KMS-11 (cell line): ENCODE measurements at regions not wholly inside any gene's neighbourhood (a gene's known extent, or its start where the extent isn't known, plus 50 kb on each side); places are given as distances from the start of the nearest gene placed in this dataset.

Source experiments
- H2AFZ ChIP-seq: fragments of 200-600 bp; sonication (generic); 2 replicates; pipeline ENCODE4 v1.6.1; 2016; ENCODE audit warnings: antibody characterized with exemption, mixed run types, low read depth
- H3K27ac ChIP-seq: fragments of 200-600 bp; sonication (generic); 2 replicates; pipeline ENCODE4 v1.6.1; 2016; ENCODE audit warnings: mild to moderate bottlenecking, mixed run types
- H3K27me3 ChIP-seq: fragments of 200-600 bp; sonication (generic); 2 replicates; pipeline ENCODE4 v1.6.1; 2017; ENCODE audit warnings: mild to moderate bottlenecking, low read depth, mixed run types, moderate library complexity; ENCODE audit not compliant: insufficient read depth
- H3K36me3 ChIP-seq: fragments of 200-600 bp; sonication (generic); 2 replicates; pipeline ENCODE4 v1.6.1; 2017; ENCODE audit warnings: mild to moderate bottlenecking, mixed run types; ENCODE audit not compliant: insufficient read depth
- H3K4me1 ChIP-seq: fragments of 200-600 bp; sonication (generic); 2 replicates; pipeline ENCODE4 v1.6.1; 2016; ENCODE audit warnings: mild to moderate bottlenecking, low read depth, mixed run types; ENCODE audit not compliant: poor library complexity, severe bottlenecking
- H3K4me2 ChIP-seq: fragments of 200-600 bp; sonication (generic); 2 replicates; pipeline ENCODE4 v1.7.0; 2016; ENCODE audit warnings: mild to moderate bottlenecking, mixed run types
- H3K4me3 ChIP-seq: fragments of 200-600 bp; sonication (generic); IDR thresholded peaks from 2 replicates; pipeline ENCODE4 v1.6.1; 2017; ENCODE audit warnings: low read depth, low read length, mixed read lengths; ENCODE audit not compliant: insufficient read depth
- H3K79me2 ChIP-seq: fragments of 200-600 bp; sonication (generic); 2 replicates; pipeline ENCODE4 v1.6.1; 2016; ENCODE audit warnings: low read depth, mixed run types; ENCODE audit not compliant: insufficient read depth
- H3K9ac ChIP-seq: fragments of 200-600 bp; sonication (generic); 2 replicates; pipeline ENCODE4 v1.6.1; 2016; ENCODE audit warnings: mild to moderate bottlenecking, mixed run types
- H4K20me1 ChIP-seq: fragments of 200-600 bp; sonication (generic); 2 replicates; pipeline ENCODE4 v1.6.1; 2016; ENCODE audit warnings: mild to moderate bottlenecking, mixed run types; ENCODE audit not compliant: insufficient read depth
- CTCF ChIP-seq: fragments of 200-600 bp; sonication (generic); conservative IDR thresholded peaks from 2 replicates; pipeline ENCODE4 v1.6.1; 2017; ENCODE audit warnings: low read depth, mild to moderate bottlenecking, antibody characterized with exemption, low read length, moderate library complexity, mixed read lengths

GRCh38 chr21:28746166-28746565, 246.5 kb downstream of the LTN1 start:
- Histone ChIP-seq H4K20me1 (no peaks in the 10 kb centered on the region), H2AFZ (no peak overlapping the region), H3K79me2 (no peaks in the 10 kb centered on the region), H3K4me1 (peaks cover 3% of the 10 kb centered on the region), H3K9ac (no peak overlapping the region), H3K36me3 (no peaks in the 10 kb centered on the region), H3K27ac (no peak overlapping the region), H3K4me3 (no peak overlapping the region), H3K27me3 (no peaks in the 10 kb centered on the region), H3K4me2 (no peak overlapping the region)
- TF ChIP-seq CTCF = no peak

- Histone ChIP-seq H3K4me3 (no peak overlapping the region), H3K4me2 (peak overlapping the region; percentile 60), H3K9ac (peak overlapping the region; percentile 6; the same call in 1 of the 2 replicates), H3K27me3 (no peaks in the 10 kb centered on the region), H3K36me3 (no peaks in the 10 kb centered on the region), H3K27ac (no peak overlapping the region), H2AFZ (peak overlapping the region; percentile 89), H3K4me1 (peaks cover 3% of the 10 kb centered on the region), H4K20me1 (no peaks in the 10 kb centered on the region), H3K79me2 (no peaks in the 10 kb centered on the region)
- TF ChIP-seq CTCF = peak; percentile 88
These were observed 247.3 kb downstream of the LTN1 start for GRCh38 chr21:28745131-28746016.

GRCh38 chr21:28743723-28744122, 249.0 kb downstream of the LTN1 start:
- H2AFZ ChIP-seq = no peak overlapping the region
- no peak overlapping the region for H3K4me2 ChIP-seq
- H3K27me3 ChIP-seq = no peaks in the 10 kb centered on the region
- H3K4me1 ChIP-seq = peaks cover 13% of the 10 kb centered on the region
- H4K20me1 ChIP-seq = no peaks in the 10 kb centered on the region
- H3K9ac ChIP-seq = no peak overlapping the region
- no peaks in the 10 kb centered on the region for H3K36me3 ChIP-seq
- no peaks in the 10 kb centered on the region for H3K79me2 ChIP-seq
- TF ChIP-seq CTCF = no peak
- no peak overlapping the region for H3K27ac ChIP-seq
- no peak overlapping the region for H3K4me3 ChIP-seq

- H3K4me1 ChIP-seq = peaks cover 17% of the 10 kb centered on the region
- H3K36me3 ChIP-seq = no peaks in the 10 kb centered on the region
- H3K4me3 ChIP-seq = no peak overlapping the region
- no peak overlapping the region for H3K27ac ChIP-seq
- no peak overlapping the region for H2AFZ ChIP-seq
- no peaks in the 10 kb centered on the region for H4K20me1 ChIP-seq
- no peaks in the 10 kb centered on the region for H3K27me3 ChIP-seq
- no peak for TF ChIP-seq CTCF
- no peak overlapping the region for H3K9ac ChIP-seq
- no peak overlapping the region for H3K4me2 ChIP-seq
- no peaks in the 10 kb centered on the region for H3K79me2 ChIP-seq
These were observed 250.2 kb downstream of the LTN1 start for GRCh38 chr21:28742527-28742926.
